Fibroblast of the aortic adventitia (primary cell): ENCODE measurements at regions not wholly inside any gene's neighbourhood (a gene's known extent, or its start where the extent isn't known, plus 50 kb on each side); places are given as distances from the start of the nearest gene placed in this dataset.

Experiments used
- DNase-seq: peaks from one replicate; pipeline ENCODE4 v3.0.0-alpha.2; 2010; ENCODE audit warnings: low read depth
- H3K4me3 ChIP-seq: 2 replicates; pipeline ENCODE4 v1.5.1; 2011; ENCODE audit warnings: low read depth, mild to moderate bottlenecking, control low read depth, low read length, moderate library complexity
- TF ChIP-seq, protein P1 (sequence below): IDR thresholded peaks from 2 replicates; pipeline ENCODE4 v1.5.1; 2011; ENCODE audit warnings: mild to moderate bottlenecking, low read length, control low read depth, inconsistent platforms; ENCODE audit not compliant: insufficient read depth

DNA sequence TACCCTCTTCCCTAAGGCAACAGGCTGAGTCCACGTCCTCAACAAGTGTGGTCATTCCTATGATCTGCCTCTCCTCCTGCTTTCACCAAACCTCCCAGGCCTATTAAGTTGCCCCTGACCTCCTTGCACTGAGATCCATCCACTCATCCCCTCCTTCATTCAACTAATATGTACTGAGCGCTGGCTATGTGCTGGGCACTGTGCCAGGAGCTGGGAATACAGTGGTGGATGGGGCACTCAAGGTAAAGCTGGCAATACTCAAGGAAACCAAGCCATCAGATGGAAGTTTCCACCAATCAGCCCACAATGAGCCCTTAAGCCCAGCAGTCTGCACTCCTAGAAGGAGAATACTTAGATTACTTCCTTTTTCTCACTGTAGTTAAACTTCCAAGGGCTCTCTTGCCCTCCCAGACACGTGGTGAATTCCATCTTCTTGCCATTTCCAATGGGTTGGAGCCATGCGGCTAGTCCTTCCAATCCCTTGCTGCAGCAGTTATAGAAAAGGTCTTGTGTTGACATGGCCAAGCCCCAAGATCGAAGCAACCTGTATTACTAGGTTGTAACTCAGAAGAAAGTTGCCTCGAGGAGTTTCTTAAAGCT is 279.9 kb upstream of the RUNX1 start:
- DNase-seq: no peak
- TF ChIP-seq, protein P1, sequence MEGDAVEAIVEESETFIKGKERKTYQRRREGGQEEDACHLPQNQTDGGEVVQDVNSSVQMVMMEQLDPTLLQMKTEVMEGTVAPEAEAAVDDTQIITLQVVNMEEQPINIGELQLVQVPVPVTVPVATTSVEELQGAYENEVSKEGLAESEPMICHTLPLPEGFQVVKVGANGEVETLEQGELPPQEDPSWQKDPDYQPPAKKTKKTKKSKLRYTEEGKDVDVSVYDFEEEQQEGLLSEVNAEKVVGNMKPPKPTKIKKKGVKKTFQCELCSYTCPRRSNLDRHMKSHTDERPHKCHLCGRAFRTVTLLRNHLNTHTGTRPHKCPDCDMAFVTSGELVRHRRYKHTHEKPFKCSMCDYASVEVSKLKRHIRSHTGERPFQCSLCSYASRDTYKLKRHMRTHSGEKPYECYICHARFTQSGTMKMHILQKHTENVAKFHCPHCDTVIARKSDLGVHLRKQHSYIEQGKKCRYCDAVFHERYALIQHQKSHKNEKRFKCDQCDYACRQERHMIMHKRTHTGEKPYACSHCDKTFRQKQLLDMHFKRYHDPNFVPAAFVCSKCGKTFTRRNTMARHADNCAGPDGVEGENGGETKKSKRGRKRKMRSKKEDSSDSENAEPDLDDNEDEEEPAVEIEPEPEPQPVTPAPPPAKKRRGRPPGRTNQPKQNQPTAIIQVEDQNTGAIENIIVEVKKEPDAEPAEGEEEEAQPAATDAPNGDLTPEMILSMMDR: no peak
- H3K4me3 ChIP-seq: no peak overlapping the region

GRCh38 chr21:35326677-35327076 is 277.6 kb upstream of the RUNX1 start:
- no peak overlapping the region for H3K4me3 ChIP-seq
- peak; percentile 93 for DNase-seq
- TF ChIP-seq, protein P1: no peak

DNA sequence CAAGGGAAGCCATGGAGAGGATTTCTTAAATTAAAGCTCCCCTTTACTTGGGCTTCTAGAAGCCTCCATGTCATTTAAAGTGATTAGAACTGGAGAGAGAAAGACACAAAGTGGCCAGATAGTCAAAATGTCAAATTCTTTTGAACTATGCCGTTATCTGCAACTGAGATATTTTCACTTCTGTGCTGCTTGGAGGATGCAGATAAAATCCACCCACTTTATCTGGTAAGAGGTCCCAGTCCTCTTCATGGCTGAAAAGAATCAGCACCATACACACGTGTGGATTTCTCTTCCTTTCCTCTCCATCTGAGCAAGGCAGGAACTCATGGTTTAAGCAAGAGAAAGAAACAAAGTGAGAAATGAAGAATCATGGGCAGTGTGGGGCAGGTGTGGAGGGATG is 276.9 kb upstream of the RUNX1 start:
- no peak overlapping the region for H3K4me3 ChIP-seq
- TF ChIP-seq, protein P1: no peak
- no peak for DNase-seq

- peak; percentile 86 for DNase-seq
- TF ChIP-seq, protein P1: no peak
- no peak overlapping the region for H3K4me3 ChIP-seq
These were observed 275.5 kb upstream of the RUNX1 start for GRCh38 chr21:35324372-35325220.

DNA sequence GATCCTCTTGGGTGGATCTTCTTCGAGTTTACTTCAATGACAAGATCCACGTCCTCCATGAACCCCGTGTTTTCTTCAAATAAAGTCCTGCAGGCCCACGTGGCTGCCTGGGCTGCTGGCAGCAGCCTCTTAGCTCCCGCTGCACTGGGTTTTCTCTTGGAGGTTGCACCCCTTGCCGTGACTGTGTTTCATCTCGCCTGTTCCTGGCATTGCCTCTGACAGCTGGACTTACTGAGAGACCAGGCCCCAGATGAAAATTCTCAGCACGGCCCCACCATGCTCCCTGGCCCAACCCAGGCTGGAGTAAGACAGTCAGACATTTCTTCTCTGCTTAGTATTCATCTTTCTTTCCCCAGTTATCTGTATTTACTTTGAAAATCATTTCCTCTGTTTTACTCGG is 274.8 kb upstream of the RUNX1 start:
- no peak overlapping the region for H3K4me3 ChIP-seq
- peak; percentile 91 for DNase-seq
- TF ChIP-seq, protein P1: no peak

DNA sequence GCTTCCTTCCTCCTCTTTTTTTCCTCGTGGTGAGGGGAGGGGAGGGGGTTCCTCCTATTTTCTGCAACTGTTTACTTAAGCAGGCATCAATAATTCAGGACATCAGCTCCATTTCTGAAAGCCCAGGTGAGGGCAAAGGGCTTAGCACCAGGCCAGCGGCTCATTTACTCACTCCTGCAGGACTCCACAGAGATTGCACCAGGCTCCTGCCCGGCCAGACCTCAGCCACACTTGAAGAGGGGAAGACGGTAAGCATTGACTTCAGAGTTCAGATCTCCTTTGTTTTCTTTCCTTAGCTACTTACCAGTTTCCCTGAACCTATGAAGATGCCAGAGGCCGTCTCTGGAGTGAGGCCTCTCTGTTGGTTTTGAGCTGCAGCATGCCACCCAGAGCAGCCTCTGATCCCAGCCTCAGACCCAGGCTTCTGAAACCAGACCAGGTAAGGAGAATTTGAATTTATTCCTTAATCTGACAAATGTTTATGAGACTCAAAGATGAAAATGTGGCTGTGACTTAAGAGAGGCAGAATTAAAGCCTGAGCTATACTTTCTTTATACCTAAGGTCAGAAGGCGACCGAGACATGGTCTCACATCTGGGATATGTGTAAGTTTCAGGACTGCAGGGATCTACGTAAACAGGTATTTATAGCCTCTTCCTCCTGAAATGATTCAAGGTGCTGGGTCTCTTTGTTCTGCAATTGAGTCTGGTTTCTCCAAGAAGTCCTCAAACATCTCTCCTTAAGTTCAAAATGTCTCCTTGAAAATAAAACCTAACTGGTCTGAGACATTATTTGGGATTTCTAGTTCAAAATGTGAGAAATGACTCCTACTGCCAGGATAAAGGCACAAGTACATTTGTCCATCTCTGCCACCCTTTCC is 272.5 kb upstream of the RUNX1 start:
- TF ChIP-seq, protein P1: no peak

More for the DNA sequence above, 272.5 kb upstream of the RUNX1 start:
- DNase-seq: no peak
- no peak overlapping the region for H3K4me3 ChIP-seq
